ENCODE measurements at regions not wholly inside any gene's neighbourhood (a gene's known extent, or its start where the extent isn't known, plus 50 kb on each side); places are given as distances from the start of the nearest gene placed in this dataset.

- no peak overlapping the region for H3K4me3 ChIP-seq (ENCODE audit: low read length)
- H3K9ac ChIP-seq (ENCODE audit: low read length): peak overlapping the region; percentile 50
- H3K27me3 ChIP-seq (ENCODE audit: control insufficient read depth, insufficient read depth, low read length): no peaks in the 10 kb centered on the region
- H3K36me3 ChIP-seq (ENCODE audit: control insufficient read depth, insufficient read depth, low read length): no peaks in the 10 kb centered on the region
- peaks cover 25% of the 10 kb centered on the region for H3K4me1 ChIP-seq (ENCODE audit: control insufficient read depth, insufficient read depth, low read length)
- H3K9me3 ChIP-seq (ENCODE audit: control insufficient read depth, low read length): no peaks in the 10 kb centered on the region
These were observed 61.7 kb upstream of the PSD2 start for GRCh38 chr5:139733698-139734538.

GRCh38 chr5:139734539-139734916 lies 61.1 kb upstream of the PSD2 start:
- H3K36me3 ChIP-seq (ENCODE audit: control insufficient read depth, insufficient read depth, low read length): no peaks in the 10 kb centered on the region
- no peak overlapping the region for H3K4me3 ChIP-seq (ENCODE audit: low read length)
- no peaks in the 10 kb centered on the region for H3K27me3 ChIP-seq (ENCODE audit: control insufficient read depth, insufficient read depth, low read length)
- H3K9me3 ChIP-seq (ENCODE audit: control insufficient read depth, low read length): no peaks in the 10 kb centered on the region
- H3K4me1 ChIP-seq (ENCODE audit: control insufficient read depth, insufficient read depth, low read length): peaks cover 30% of the 10 kb centered on the region
- peak overlapping the region; percentile 4 for H3K9ac ChIP-seq (ENCODE audit: low read length)

- no peak overlapping the region for H3K9ac ChIP-seq (ENCODE audit: low read length)
- no peak overlapping the region for H3K4me3 ChIP-seq (ENCODE audit: low read length)
- H3K36me3 ChIP-seq (ENCODE audit: control insufficient read depth, insufficient read depth, low read length): no peaks in the 10 kb centered on the region
- no peaks in the 10 kb centered on the region for H3K27me3 ChIP-seq (ENCODE audit: control insufficient read depth, insufficient read depth, low read length)
- H3K4me1 ChIP-seq (ENCODE audit: control insufficient read depth, insufficient read depth, low read length): peaks cover 26% of the 10 kb centered on the region
- no peaks in the 10 kb centered on the region for H3K9me3 ChIP-seq (ENCODE audit: control insufficient read depth, low read length)
These were observed 57.1 kb upstream of the PSD2 start for GRCh38 chr5:139738193-139739149.

GRCh38 chr5:139739150-139739974 lies 56.2 kb upstream of the PSD2 start:
- Histone ChIP-seq H3K4me3 (ENCODE audit: low read length) (no peak overlapping the region), H3K27me3 (ENCODE audit: control insufficient read depth, insufficient read depth, low read length) (no peaks in the 10 kb centered on the region), H3K9ac (ENCODE audit: low read length) (no peak overlapping the region), H3K4me1 (ENCODE audit: control insufficient read depth, insufficient read depth, low read length) (peaks cover 17% of the 10 kb centered on the region), H3K36me3 (ENCODE audit: control insufficient read depth, insufficient read depth, low read length) (no peaks in the 10 kb centered on the region), H3K9me3 (ENCODE audit: control insufficient read depth, low read length) (no peaks in the 10 kb centered on the region)

GRCh38 chr5:139740138-139740991 lies 55.2 kb upstream of the PSD2 start:
- H3K27me3 ChIP-seq (ENCODE audit: control insufficient read depth, insufficient read depth, low read length): peaks cover 6% of the 10 kb centered on the region
- H3K9me3 ChIP-seq (ENCODE audit: control insufficient read depth, low read length): no peaks in the 10 kb centered on the region
- H3K4me1 ChIP-seq (ENCODE audit: control insufficient read depth, insufficient read depth, low read length): peaks cover 19% of the 10 kb centered on the region
- no peak overlapping the region for H3K4me3 ChIP-seq (ENCODE audit: low read length)
- no peak overlapping the region for H3K9ac ChIP-seq (ENCODE audit: low read length)
- H3K36me3 ChIP-seq (ENCODE audit: control insufficient read depth, insufficient read depth, low read length): no peaks in the 10 kb centered on the region

GRCh38 chr5:139740992-139741672 lies 54.5 kb upstream of the PSD2 start:
- peaks cover 14% of the 10 kb centered on the region for H3K27me3 ChIP-seq (ENCODE audit: control insufficient read depth, insufficient read depth, low read length)
- H3K4me1 ChIP-seq (ENCODE audit: control insufficient read depth, insufficient read depth, low read length): peaks cover 27% of the 10 kb centered on the region
- no peak overlapping the region for H3K4me3 ChIP-seq (ENCODE audit: low read length)
- no peaks in the 10 kb centered on the region for H3K9me3 ChIP-seq (ENCODE audit: control insufficient read depth, low read length)
- no peaks in the 10 kb centered on the region for H3K36me3 ChIP-seq (ENCODE audit: control insufficient read depth, insufficient read depth, low read length)
- H3K9ac ChIP-seq (ENCODE audit: low read length): no peak overlapping the region

- H3K9me3 ChIP-seq (ENCODE audit: control insufficient read depth, low read length): no peaks in the 10 kb centered on the region
- no peak overlapping the region for H3K4me3 ChIP-seq (ENCODE audit: low read length)
- H3K4me1 ChIP-seq (ENCODE audit: control insufficient read depth, insufficient read depth, low read length): peaks cover 34% of the 10 kb centered on the region
- H3K27me3 ChIP-seq (ENCODE audit: control insufficient read depth, insufficient read depth, low read length): peaks cover 20% of the 10 kb centered on the region
- H3K9ac ChIP-seq (ENCODE audit: low read length): no peak overlapping the region
- H3K36me3 ChIP-seq (ENCODE audit: control insufficient read depth, insufficient read depth, low read length): no peaks in the 10 kb centered on the region
These were observed 53.8 kb upstream of the PSD2 start for GRCh38 chr5:139741823-139742172.

- Histone ChIP-seq H3K27me3 (ENCODE audit: control insufficient read depth, insufficient read depth, low read length) (peaks cover 26% of the 10 kb centered on the region), H3K4me3 (ENCODE audit: low read length) (no peak overlapping the region), H3K36me3 (ENCODE audit: control insufficient read depth, insufficient read depth, low read length) (no peaks in the 10 kb centered on the region), H3K9me3 (ENCODE audit: control insufficient read depth, low read length) (no peaks in the 10 kb centered on the region), H3K4me1 (ENCODE audit: control insufficient read depth, insufficient read depth, low read length) (peaks cover 39% of the 10 kb centered on the region), H3K9ac (ENCODE audit: low read length) (no peak overlapping the region)
These were observed 53.3 kb upstream of the PSD2 start for GRCh38 chr5:139742173-139742903.

GRCh38 chr5:139743001-139743771 lies 52.4 kb upstream of the PSD2 start:
- Histone ChIP-seq H3K36me3 (ENCODE audit: control insufficient read depth, insufficient read depth, low read length) (no peaks in the 10 kb centered on the region), H3K4me3 (ENCODE audit: low read length) (no peak overlapping the region), H3K27me3 (ENCODE audit: control insufficient read depth, insufficient read depth, low read length) (peaks cover 34% of the 10 kb centered on the region), H3K9ac (ENCODE audit: low read length) (no peak overlapping the region), H3K4me1 (ENCODE audit: control insufficient read depth, insufficient read depth, low read length) (peaks cover 46% of the 10 kb centered on the region), H3K9me3 (ENCODE audit: control insufficient read depth, low read length) (no peaks in the 10 kb centered on the region)

- Histone ChIP-seq H3K9me3 (ENCODE audit: control insufficient read depth, low read length) (no peaks in the 10 kb centered on the region), H3K27me3 (ENCODE audit: control insufficient read depth, insufficient read depth, low read length) (peaks cover 40% of the 10 kb centered on the region), H3K4me1 (ENCODE audit: control insufficient read depth, insufficient read depth, low read length) (peaks cover 41% of the 10 kb centered on the region)
These were observed 51.8 kb upstream of the PSD2 start for GRCh38 chr5:139743804-139744203.

More at GRCh38 chr5:139743804-139744203, 51.8 kb upstream of the PSD2 start:
- Histone ChIP-seq H3K36me3 (ENCODE audit: control insufficient read depth, insufficient read depth, low read length) (no peaks in the 10 kb centered on the region), H3K9ac (ENCODE audit: low read length) (no peak overlapping the region), H3K4me3 (ENCODE audit: low read length) (no peak overlapping the region)

All from mucosa of stomach (tissue), 1 donor.